GM21825 (cell line): ENCODE measurements at regions not wholly inside any gene's neighbourhood (a gene's known extent, or its start where the extent isn't known, plus 50 kb on each side); places are given as distances from the start of the nearest gene placed in this dataset.

Source experiments
- ATAC-seq: cut with Tn5 transposase; IDR thresholded peaks from one replicate; pipeline ENCODE4 v1.9.1; 2021; ENCODE audit warnings: mild to moderate bottlenecking, moderate library complexity; ENCODE audit not compliant: unreplicated experiment

DNA sequence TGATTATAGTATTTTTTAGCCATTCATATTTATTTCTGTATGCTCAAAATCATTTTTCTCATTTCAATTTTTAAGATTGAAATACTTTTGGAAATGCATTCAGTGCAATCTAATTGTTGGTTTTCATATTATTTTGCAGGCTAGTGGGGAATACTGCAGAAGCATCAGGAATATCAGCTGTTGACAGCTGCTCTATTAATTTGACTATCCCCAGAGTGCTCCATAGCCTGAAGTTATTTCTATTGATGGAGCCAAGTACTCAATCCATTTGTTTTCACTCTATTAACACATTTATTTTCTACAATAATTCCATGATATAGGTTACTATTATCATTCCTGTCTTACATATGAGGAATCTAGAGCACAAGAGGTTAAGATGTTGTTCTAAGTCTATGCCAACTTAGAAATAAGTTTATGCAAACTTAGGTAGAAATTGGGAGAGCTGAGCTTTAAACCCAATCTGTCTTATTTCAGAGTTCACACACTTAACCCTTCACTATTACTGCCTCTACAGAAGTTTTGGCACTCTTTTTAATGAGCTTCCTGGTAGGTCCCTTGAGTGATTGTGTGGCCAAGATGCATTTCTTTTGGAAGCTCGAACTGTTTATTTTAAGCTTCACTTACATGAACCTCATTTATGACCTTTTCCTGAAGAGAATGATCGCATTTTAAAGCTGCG lies 65.6 kb upstream of the PCDH18 start:
- ATAC-seq = no peak

DNA sequence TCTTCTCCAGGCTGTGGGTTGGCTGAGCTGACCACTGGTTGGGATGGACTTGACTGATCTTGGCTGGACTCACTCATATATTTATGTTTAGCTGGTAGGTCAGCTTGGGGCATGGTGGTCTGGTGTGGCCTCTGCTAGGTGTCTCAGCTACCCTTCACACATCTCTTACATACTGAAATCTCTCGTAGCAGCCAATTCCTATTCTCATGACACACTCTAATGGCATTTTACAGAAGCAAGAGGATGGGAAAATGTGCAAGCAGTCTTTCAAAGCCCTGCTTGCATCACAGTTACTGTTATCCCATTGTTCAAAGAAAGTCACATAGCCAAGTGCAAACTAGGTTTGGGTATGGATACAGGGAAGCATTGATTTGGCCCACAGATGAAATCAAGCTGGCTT lies 55.5 kb upstream of the PCDH18 start:
- no peak for ATAC-seq

DNA sequence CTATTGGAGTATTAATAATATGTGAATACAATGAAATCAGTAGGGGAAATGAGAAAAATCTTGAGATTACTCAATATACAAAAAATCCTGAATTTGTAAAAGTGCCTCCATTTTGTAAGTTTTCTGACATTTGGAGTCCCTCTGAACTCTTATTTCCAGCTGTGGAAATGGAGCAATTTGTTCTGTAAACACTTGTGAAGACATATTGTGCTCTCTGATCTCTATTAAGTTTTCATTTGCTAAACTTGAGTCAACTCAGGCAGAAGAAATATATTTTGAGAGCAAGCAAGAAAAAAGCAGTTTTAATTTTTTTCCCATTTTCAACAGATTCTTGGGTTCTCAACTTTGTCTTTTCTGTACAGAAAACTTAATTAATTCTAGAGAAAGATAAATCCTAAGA lies 51.4 kb upstream of the PCDH18 start:
- ATAC-seq = no peak
